Bronchial epithelial cell (primary cell): ENCODE measurements at regions not wholly inside any gene's neighbourhood (a gene's known extent, or its start where the extent isn't known, plus 50 kb on each side); places are given as distances from the start of the nearest gene placed in this dataset.

ENCODE experiments used
- DNase-seq: peaks from one replicate; pipeline ENCODE4 v3.0.0-alpha.2; 2010; ENCODE audit warnings: low read depth
- FAIRE-seq: peaks from 2 replicates; lab custom pipeline; 2011; peaks lifted over from hg19 to GRCh38; lab: Jason Lieb, UNC
- H3K27me3 ChIP-seq: 2 replicates; pipeline ENCODE4 v1.5.1; 2011; ENCODE audit warnings: low read length; ENCODE audit not compliant: control insufficient read depth, insufficient read depth
- H3K36me3 ChIP-seq: 2 replicates; pipeline ENCODE4 v1.5.1; 2011; ENCODE audit warnings: low read length; ENCODE audit not compliant: control insufficient read depth, insufficient read depth
- H3K4me3 ChIP-seq: 2 replicates; pipeline ENCODE4 v1.5.1; 2011; ENCODE audit warnings: mild to moderate bottlenecking, low read depth, low read length, control low read depth
- CTCF ChIP-seq: IDR thresholded peaks from 2 replicates; pipeline ENCODE4 v1.5.1; 2011; ENCODE audit warnings: mild to moderate bottlenecking, moderate library complexity, low read length, control low read depth, inconsistent platforms; ENCODE audit not compliant: insufficient read depth, severe bottlenecking

GRCh38 chr4:115763051-115763450 lies 649.6 kb upstream of the NDST4 start:
- DNase-seq (peak; percentile 59), FAIRE-seq (no peak)
- H3K27me3 ChIP-seq = no peaks in the 10 kb centered on the region
- H3K36me3 ChIP-seq = no peaks in the 10 kb centered on the region
- no peak overlapping the region for H3K4me3 ChIP-seq
- TF ChIP-seq CTCF = no peak

GRCh38 chr4:115759231-115759630 lies 645.8 kb upstream of the NDST4 start:
- TF ChIP-seq CTCF = no peak
- H3K36me3 ChIP-seq = no peaks in the 10 kb centered on the region
- no peak overlapping the region for H3K4me3 ChIP-seq
- DNase-seq (no peak), FAIRE-seq (no peak)
- no peaks in the 10 kb centered on the region for H3K27me3 ChIP-seq

GRCh38 chr4:115749404-115749803 lies 636.0 kb upstream of the NDST4 start:
- no peak for FAIRE-seq
- no peaks in the 10 kb centered on the region for H3K27me3 ChIP-seq
- no peaks in the 10 kb centered on the region for H3K36me3 ChIP-seq
- TF ChIP-seq CTCF = no peak
- DNase-seq = no peak
- no peak overlapping the region for H3K4me3 ChIP-seq

- no peak overlapping the region for H3K4me3 ChIP-seq
- H3K27me3 ChIP-seq = no peaks in the 10 kb centered on the region
- no peak for DNase-seq
- no peak for FAIRE-seq
- TF ChIP-seq CTCF = no peak
- H3K36me3 ChIP-seq = no peaks in the 10 kb centered on the region
These were observed 627.4 kb upstream of the NDST4 start for GRCh38 chr4:115740806-115741205.

- no peak for DNase-seq
- H3K36me3 ChIP-seq = no peaks in the 10 kb centered on the region
- TF ChIP-seq CTCF = no peak
- H3K4me3 ChIP-seq = no peak overlapping the region
- H3K27me3 ChIP-seq = no peaks in the 10 kb centered on the region
- no peak for FAIRE-seq
These were observed 616.4 kb upstream of the NDST4 start for GRCh38 chr4:115729739-115730266.

- no peaks in the 10 kb centered on the region for H3K27me3 ChIP-seq
- DNase-seq (no peak), FAIRE-seq (no peak)
- no peaks in the 10 kb centered on the region for H3K36me3 ChIP-seq
- no peak overlapping the region for H3K4me3 ChIP-seq
- TF ChIP-seq CTCF = no peak
These were observed 610.2 kb upstream of the NDST4 start for GRCh38 chr4:115723621-115724020.
